ENCODE measurements at regions not wholly inside any gene's neighbourhood (a gene's known extent, or its start where the extent isn't known, plus 50 kb on each side); places are given as distances from the start of the nearest gene placed in this dataset.

GRCh38 chr15:35702946-35703495 lies 157.1 kb upstream of the DPH6 start:
- H3K27ac Mint-ChIP-seq = no peak overlapping the region
- H3K9me3 ChIP-seq (ENCODE audit: control insufficient read depth, insufficient read depth, low read length) = no peaks in the 10 kb centered on the region
- no peak for TF ChIP-seq CTCF (IDR thresholded peaks at IDR 0.05)
- H3K4me1 Mint-ChIP-seq = no peaks in the 10 kb centered on the region
- H3K36me3 Mint-ChIP-seq = no peaks in the 10 kb centered on the region
- 81% methylated on average over 3 of the region's 3 CpGs for WGBS (ENCODE audit: insufficient coverage)
- H3K9me3 Mint-ChIP-seq = peaks cover 0 to 3% of the 10 kb centered on the region in 2 donors
- H3K4me1 ChIP-seq (ENCODE audit: control insufficient read depth, insufficient read depth, low read length) = no peaks in the 10 kb centered on the region
- no peak overlapping the region for H3K4me3 Mint-ChIP-seq
- no peak overlapping the region for H3K27ac ChIP-seq (ENCODE audit: low read length)
- ATAC-seq (no peak), DNase-seq (no peak)
- intact Hi-C loops (cut with micrococcal nuclease) = no loop called here
- no peaks in the 10 kb centered on the region for H3K27me3 ChIP-seq (ENCODE audit: control insufficient read depth, insufficient read depth, low read length)
- H3K36me3 ChIP-seq (ENCODE audit: control insufficient read depth, insufficient read depth, low read length) = no peaks in the 10 kb centered on the region
- H3K4me3 ChIP-seq (ENCODE audit: low read length) = no peak overlapping the region
- H3K27me3 Mint-ChIP-seq (ENCODE audit: low read depth in 2 of 2) = no peaks in the 10 kb centered on the region

GRCh38 chr15:35705030-35705883 lies 159.3 kb upstream of the DPH6 start:
- Histone ChIP-seq H3K27me3 (ENCODE audit: control insufficient read depth, insufficient read depth, low read length) (no peaks in the 10 kb centered on the region), H3K4me1 (ENCODE audit: control insufficient read depth, insufficient read depth, low read length) (no peaks in the 10 kb centered on the region), H3K9me3 (ENCODE audit: control insufficient read depth, insufficient read depth, low read length) (no peaks in the 10 kb centered on the region), H3K36me3 (ENCODE audit: control insufficient read depth, insufficient read depth, low read length) (no peaks in the 10 kb centered on the region), H3K4me3 (ENCODE audit: low read length) (no peak overlapping the region), H3K27ac (ENCODE audit: low read length) (no peak overlapping the region)
- 100% methylated on average over 1 of the region's 2 CpGs for WGBS (ENCODE audit: insufficient coverage)
- H3K9me3 Mint-ChIP-seq = peaks cover 0 to under 1% of the 10 kb centered on the region in 2 donors
- no peak overlapping the region for H3K27ac Mint-ChIP-seq
- no peaks in the 10 kb centered on the region for H3K27me3 Mint-ChIP-seq (ENCODE audit: low read depth in 2 of 2)
- no peaks in the 10 kb centered on the region for H3K4me1 Mint-ChIP-seq
- intact Hi-C loops (cut with micrococcal nuclease) = no loop called here
- TF ChIP-seq CTCF (IDR thresholded peaks at IDR 0.05) = no peak
- H3K4me3 Mint-ChIP-seq = no peak overlapping the region
- H3K36me3 Mint-ChIP-seq = no peaks in the 10 kb centered on the region
- ATAC-seq (no peak), DNase-seq (no peak)

- Histone ChIP-seq H3K4me1 (ENCODE audit: control insufficient read depth, insufficient read depth, low read length) (no peaks in the 10 kb centered on the region), H3K4me3 (ENCODE audit: low read length) (no peak overlapping the region), H3K36me3 (ENCODE audit: control insufficient read depth, insufficient read depth, low read length) (no peaks in the 10 kb centered on the region), H3K9me3 (ENCODE audit: control insufficient read depth, insufficient read depth, low read length) (no peaks in the 10 kb centered on the region), H3K27me3 (ENCODE audit: control insufficient read depth, insufficient read depth, low read length) (no peaks in the 10 kb centered on the region), H3K27ac (ENCODE audit: low read length) (no peak overlapping the region)
- no peak for DNase-seq
- Mint-ChIP-seq H3K9me3 (peaks cover 0 to 4% of the 10 kb centered on the region in 2 donors), H3K27ac (no peak overlapping the region), H3K4me1 (no peaks in the 10 kb centered on the region), H3K4me3 (no peak overlapping the region), H3K36me3 (no peaks in the 10 kb centered on the region), H3K27me3 (ENCODE audit: low read depth in 2 of 2) (no peaks in the 10 kb centered on the region)
- TF ChIP-seq CTCF (IDR thresholded peaks at IDR 0.05) = no peak
- no peak for ATAC-seq
- 95% methylated on average over 4 of the region's 4 CpGs for WGBS (ENCODE audit: insufficient coverage)
- intact Hi-C loops (cut with micrococcal nuclease) = no loop called here
Measured at GRCh38 chr15:35705884-35706585, 160.1 kb upstream of the DPH6 start.

Measured in natural killer cell (primary cell).